NCI-H2081 treated with DMSO at 0.1 percent for 48 hours (cell line): ENCODE measurements at regions not wholly inside any gene's neighbourhood (a gene's known extent, or its start where the extent isn't known, plus 50 kb on each side); places are given as distances from the start of the nearest gene placed in this dataset.

Source experiments
- DNase-seq: peaks from one replicate; lab custom pipeline; 2025; lab: John Stamatoyannopoulos, UW

- no peak for DNase-seq
These were observed 241.0 kb downstream of the QKI start for GRCh38 chr6:163655217-163656121.

- no peak for DNase-seq
These were observed 237.6 kb downstream of the QKI start for GRCh38 chr6:163651915-163652668.

- DNase-seq = no peak
These were observed 236.9 kb downstream of the QKI start for GRCh38 chr6:163651426-163651825.

GRCh38 chr6:163648868-163649267 lies 234.3 kb downstream of the QKI start:
- no peak for DNase-seq

- no peak for DNase-seq
These were observed 233.1 kb downstream of the QKI start for GRCh38 chr6:163647624-163648023.

- DNase-seq = no peak
These were observed 232.3 kb downstream of the QKI start for GRCh38 chr6:163646866-163647265.

- DNase-seq = no peak
These were observed 231.6 kb downstream of the QKI start for GRCh38 chr6:163646133-163646532.

- no peak for DNase-seq
These were observed 231.0 kb downstream of the QKI start for GRCh38 chr6:163645560-163645959.

GRCh38 chr6:163643866-163644265 lies 229.3 kb downstream of the QKI start:
- no peak for DNase-seq

GRCh38 chr6:163641706-163642105 lies 227.2 kb downstream of the QKI start:
- DNase-seq = no peak

- no peak for DNase-seq
These were observed 226.1 kb downstream of the QKI start for GRCh38 chr6:163640641-163641040.

GRCh38 chr6:163637524-163637923 lies 223.0 kb downstream of the QKI start:
- DNase-seq = no peak

GRCh38 chr6:163635731-163636364 lies 221.3 kb downstream of the QKI start:
- DNase-seq = no peak

GRCh38 chr6:163635315-163635714 lies 220.8 kb downstream of the QKI start:
- no peak for DNase-seq

GRCh38 chr6:163634211-163635171 lies 220.0 kb downstream of the QKI start:
- no peak for DNase-seq

- no peak for DNase-seq
These were observed 216.5 kb downstream of the QKI start for GRCh38 chr6:163630991-163631390.

GRCh38 chr6:163630572-163630971 lies 216.1 kb downstream of the QKI start:
- no peak for DNase-seq

GRCh38 chr6:163630096-163630495 lies 215.6 kb downstream of the QKI start:
- DNase-seq = no peak
